PC-3 (cell line): ENCODE measurements at regions not wholly inside any gene's neighbourhood (a gene's known extent, or its start where the extent isn't known, plus 50 kb on each side); places are given as distances from the start of the nearest gene placed in this dataset.

Experiments used
- ATAC-seq: fragments of 200-7000 bp; cut with Tn5 transposase; 2 replicates; pipeline ENCODE4 v1.9.1; 2020; ENCODE audit warnings: mild to moderate bottlenecking, moderate library complexity
- BruUV-seq: library from RNA; stranded (reverse); fragments of 400-500 nt; replicated peaks from 2 replicates; lab custom pipeline; 2021; lab: Mats Ljungman, UMichigan
- CTCF ChIA-PET: fragments of 300-600 bp; sonication (Branson Sonifier 250); formaldehyde crosslinking; loops from one replicate; lab custom pipeline; 2022; ENCODE audit warnings: antibody characterized with exemption; lab: Charles Lee
- POLR2A ChIA-PET: fragments of 300-600 bp; sonication (Branson Sonifier 250); formaldehyde crosslinking; loops from one replicate; lab custom pipeline; 2022; ENCODE audit warnings: antibody characterized with exemption; ENCODE audit not compliant: unreplicated experiment; lab: Charles Lee
- DNase-seq: peaks from one replicate; pipeline ENCODE4 v3.0.0-alpha.2; 2015
- H2AFZ ChIP-seq: fragments of 300-600 bp; sonication (generic); 2 replicates; pipeline ENCODE4 v1.6.0; 2016; ENCODE audit warnings: antibody characterized with exemption, low read length
- H3F3A ChIP-seq: fragments of 300-600 bp; sonication (generic); one replicate; pipeline ENCODE4 v1.6.0; 2017; ENCODE audit warnings: antibody characterized with exemption, low read length, control low read depth, mild to moderate bottlenecking; ENCODE audit not compliant: unreplicated experiment
- H3K27ac ChIP-seq: fragments of 300-600 bp; sonication (generic); 2 replicates; pipeline ENCODE4 v1.5.1; 2016; ENCODE audit warnings: mild to moderate bottlenecking, low read length
- H3K27me3 ChIP-seq: fragments of 300-600 bp; sonication (generic); 2 replicates; pipeline ENCODE4 v1.6.1; 2016; ENCODE audit warnings: low read length, mixed read lengths
- H3K36me3 ChIP-seq: fragments of 300-600 bp; sonication (generic); 2 replicates; pipeline ENCODE4 v1.6.1; 2016; ENCODE audit warnings: low read depth, mixed run types, low read length, mixed read lengths
- H3K4me1 ChIP-seq: fragments of 300-600 bp; sonication (generic); 2 replicates; pipeline ENCODE4 v1.5.1; 2016; ENCODE audit warnings: low read length; ENCODE audit not compliant: insufficient read depth
- H3K4me2 ChIP-seq: fragments of 300-600 bp; sonication (generic); 2 replicates; pipeline ENCODE4 v1.6.0; 2016; ENCODE audit warnings: low read length
- H3K4me3 ChIP-seq: fragments of 300-600 bp; sonication (generic); 2 replicates; pipeline ENCODE4 v1.5.1; 2016; ENCODE audit warnings: mild to moderate bottlenecking, low read length, mixed read lengths
- H3K79me2 ChIP-seq: fragments of 300-600 bp; sonication (generic); 2 replicates; pipeline ENCODE4 v1.6.1; 2017; ENCODE audit warnings: low read length, mixed read lengths
- H3K9ac ChIP-seq: fragments of 300-600 bp; sonication (generic); 2 replicates; pipeline ENCODE4 v1.6.0; 2016; ENCODE audit warnings: mild to moderate bottlenecking, low read length
- H3K9me2 ChIP-seq: fragments of 300-600 bp; sonication (generic); replicated peaks from 2 replicates; pipeline ENCODE4 v1.6.1; 2016; ENCODE audit warnings: mixed run types, low read length, mixed read lengths
- H3K9me3 ChIP-seq: fragments of 300-600 bp; sonication (generic); 2 replicates; pipeline ENCODE4 v1.6.1; 2016; ENCODE audit warnings: low read length, mixed read lengths
- H4K20me1 ChIP-seq: fragments of 300-600 bp; sonication (generic); 2 replicates; pipeline ENCODE4 v1.6.1; 2016; ENCODE audit warnings: low read length, mixed read lengths
- CTCF ChIP-seq: fragments of 300-600 bp; sonication (generic); conservative IDR thresholded peaks from 2 replicates; pipeline ENCODE4 v1.5.1; 2017; ENCODE audit warnings: antibody characterized with exemption, low read depth, mild to moderate bottlenecking, low read length
- EZH2 ChIP-seq: fragments of 300-600 bp; sonication (generic); IDR thresholded peaks from one replicate; pipeline ENCODE4 v1.6.1; 2017; ENCODE audit warnings: antibody characterized with exemption, mild to moderate bottlenecking, low read length; ENCODE audit not compliant: unreplicated experiment
- EZH2phosphoT487 ChIP-seq: fragments of 300-600 bp; sonication (generic); IDR thresholded peaks from 2 replicates; pipeline ENCODE4 v1.6.1; 2018; ENCODE audit warnings: mild to moderate bottlenecking, antibody characterized with exemption, low read length, borderline replicate concordance
- intact Hi-C: fragments of 100-400 bp; cut with micrococcal nuclease; formaldehyde crosslinking; loops from 2 replicates; pipeline ENCODE4 v1.9.0; 2023

GRCh38 chr3:194999491-194999890, 271.5 kb downstream of the XXYLT1 start:
- no peaks in the 10 kb centered on the region for H3F3A ChIP-seq
- H3K4me3 ChIP-seq = no peak overlapping the region
- ChIA-PET POLR2A (interaction anchor here (0.6 kb wide), 1 partner anchor 69 kb away, joined by 3 read pairs; no protein-coding TSS in a partner anchor), CTCF (interaction anchor here (0.8 kb wide), 1 partner anchor 317 kb away, joined by 5 read pairs; no protein-coding TSS in a partner anchor)
- intact Hi-C loops = no loop called here
- TF ChIP-seq EZH2 = no peak
- H2AFZ ChIP-seq = no peak overlapping the region
- DNase-seq = no peak
- H4K20me1 ChIP-seq = no peaks in the 10 kb centered on the region
- no peaks in the 10 kb centered on the region for H3K79me2 ChIP-seq
- ATAC-seq = no peak
- no peaks in the 10 kb centered on the region for H3K9me3 ChIP-seq
- peaks cover 11% of the 10 kb centered on the region; the same call in 1 of the 2 replicates for H3K4me1 ChIP-seq
- BruUV-seq = no TSS peak
- H3K27me3 ChIP-seq = no peaks in the 10 kb centered on the region
- no peaks in the 10 kb centered on the region for H3K9me2 ChIP-seq
- H3K9ac ChIP-seq = no peak overlapping the region
- no peak overlapping the region for H3K27ac ChIP-seq
- H3K36me3 ChIP-seq = no peaks in the 10 kb centered on the region
- no peak overlapping the region for H3K4me2 ChIP-seq

- H3K9me2 ChIP-seq = no peaks in the 10 kb centered on the region
- H3K4me1 ChIP-seq = peaks cover 11% of the 10 kb centered on the region; the same call in 1 of the 2 replicates
- H3K36me3 ChIP-seq = no peaks in the 10 kb centered on the region
- no peak overlapping the region for H2AFZ ChIP-seq
- no peaks in the 10 kb centered on the region for H3F3A ChIP-seq
- H3K4me2 ChIP-seq = no peak overlapping the region
- no peak overlapping the region for H3K4me3 ChIP-seq
- ATAC-seq (no peak), DNase-seq (no peak)
- intact Hi-C loops = loop anchor here (5.0 kb wide), 1 partner anchor 261 kb away; no protein-coding TSS in a partner anchor
- ChIA-PET CTCF (no interaction called here), POLR2A (no interaction called here)
- H3K9ac ChIP-seq = no peak overlapping the region
- H3K9me3 ChIP-seq = no peaks in the 10 kb centered on the region
- BruUV-seq = no TSS peak
- no peaks in the 10 kb centered on the region for H3K79me2 ChIP-seq
- H4K20me1 ChIP-seq = no peaks in the 10 kb centered on the region
- no peak overlapping the region for H3K27ac ChIP-seq
- H3K27me3 ChIP-seq = no peaks in the 10 kb centered on the region
- TF ChIP-seq EZH2phosphoT487 (no peak), EZH2 (no peak), CTCF (no peak)
Measured at GRCh38 chr3:195001261-195001660, 269.7 kb downstream of the XXYLT1 start.

- no peaks in the 10 kb centered on the region for H3K36me3 ChIP-seq
- ChIA-PET POLR2A (no interaction called here), CTCF (interaction anchor here (0.6 to 1.0 kb wide), 4 partner anchors 62 to 397 kb away, joined by 3 to 6 read pairs (median 4); no protein-coding TSS in a partner anchor)
- no peak overlapping the region for H2AFZ ChIP-seq
- H3K9ac ChIP-seq = no peak overlapping the region
- peaks cover 11% of the 10 kb centered on the region; the same call in 1 of the 2 replicates for H3K4me1 ChIP-seq
- H3K4me3 ChIP-seq = no peak overlapping the region
- no peaks in the 10 kb centered on the region for H3F3A ChIP-seq
- intact Hi-C loops = loop anchor here (1.0 to 5.0 kb wide), 2 partner anchors 104 to 260 kb away; no protein-coding TSS in a partner anchor
- BruUV-seq = no TSS peak
- H3K9me3 ChIP-seq = no peaks in the 10 kb centered on the region
- TF ChIP-seq EZH2phosphoT487 (no peak), CTCF (peak; percentile 83)
- H3K9me2 ChIP-seq = no peaks in the 10 kb centered on the region
- peak; percentile 96 for ATAC-seq
- H3K4me2 ChIP-seq = peak overlapping the region; percentile 10; the same call in 1 of the 2 replicates
- peak; percentile 87 for DNase-seq
- H3K27ac ChIP-seq = no peak overlapping the region
- H4K20me1 ChIP-seq = no peaks in the 10 kb centered on the region
- no peaks in the 10 kb centered on the region for H3K27me3 ChIP-seq
- H3K79me2 ChIP-seq = no peaks in the 10 kb centered on the region
Measured at GRCh38 chr3:195001961-195002861, 268.7 kb downstream of the XXYLT1 start.
